IMR-90 (cell line): ENCODE measurements at regions not wholly inside any gene's neighbourhood (a gene's known extent, or its start where the extent isn't known, plus 50 kb on each side); places are given as distances from the start of the nearest gene placed in this dataset.

Source experiments
- ATAC-seq: fragments of 200-7000 bp; cut with Tn5 transposase; 2 replicates; pipeline ENCODE4 v1.9.1; 2020; ENCODE audit warnings: low read depth, mild to moderate bottlenecking, moderate library complexity
- BruUV-seq: library from RNA; stranded (reverse); fragments of 400-500 nt; replicated peaks from 2 replicates; lab custom pipeline; 2021; lab: Mats Ljungman, UMichigan
- CTCF ChIA-PET: fragments of 300-600 bp; formaldehyde crosslinking; extraction: SDS; loops from one replicate; lab custom pipeline; 2021; ENCODE audit warnings: antibody characterized with exemption; lab: Yijun Ruan, JAX
- POLR2A ChIA-PET: fragments of 300-600 bp; sonication (Branson Sonifier 250); formaldehyde crosslinking; loops from one replicate; lab custom pipeline; 2022; ENCODE audit warnings: antibody characterized with exemption; ENCODE audit not compliant: unreplicated experiment; lab: Charles Lee
- DNase-seq: peaks from one replicate; pipeline ENCODE4 v3.0.0; 2013
- H2AFZ ChIP-seq: replicated peaks from 2 replicates; pipeline ENCODE3; 2013; ENCODE audit warnings: low read length, mild to moderate bottlenecking; ENCODE audit not compliant: poor library complexity
- H2AK5ac ChIP-seq: 2 replicates; pipeline ENCODE4 v1.6.1; 2013; ENCODE audit warnings: low read depth, low read length, inconsistent platforms
- H2AK9ac ChIP-seq: replicated peaks from 2 replicates; pipeline ENCODE3; 2013; ENCODE audit warnings: mild to moderate bottlenecking, low read depth, low read length, moderate library complexity; ENCODE audit not compliant: poor library complexity
- H2BK120ac ChIP-seq: 2 replicates; pipeline ENCODE4 v1.6.1; 2013; ENCODE audit warnings: low read depth, low read length, inconsistent platforms
- H2BK15ac ChIP-seq: 3 replicates; pipeline ENCODE4 v1.6.1; 2013; ENCODE audit warnings: low read depth, low read length, inconsistent platforms
- H2BK20ac ChIP-seq: 2 replicates; pipeline ENCODE4 v1.6.1; 2013; ENCODE audit warnings: low read depth, mild to moderate bottlenecking, inconsistent platforms, low read length, moderate library complexity
- H2BK5ac ChIP-seq: 2 replicates; pipeline ENCODE4 v1.6.1; 2013; ENCODE audit warnings: mild to moderate bottlenecking, low read depth, low read length, inconsistent platforms; ENCODE audit not compliant: poor library complexity, severe bottlenecking
- H3K14ac ChIP-seq: replicated peaks from 2 replicates; pipeline ENCODE4 v1.6.1; 2013; ENCODE audit warnings: low read depth, low read length, inconsistent platforms
- H3K18ac ChIP-seq: 2 replicates; pipeline ENCODE4 v1.6.1; 2013; ENCODE audit warnings: low read depth, low read length, control low read depth
- H3K23ac ChIP-seq: 2 replicates; pipeline ENCODE4 v1.6.1; 2013; ENCODE audit warnings: low read depth, low read length, inconsistent platforms
- H3K27ac ChIP-seq: 2 replicates; pipeline ENCODE4 v1.5.1; 2013; ENCODE audit warnings: mild to moderate bottlenecking, control low read depth, low read length; ENCODE audit not compliant: insufficient read depth
- H3K27me3 ChIP-seq: 2 replicates; pipeline ENCODE4 v1.6.1; 2013; ENCODE audit warnings: low read length; ENCODE audit not compliant: control insufficient read depth, insufficient read depth
- H3K36me3 ChIP-seq: 2 replicates; pipeline ENCODE4 v1.6.1; 2013; ENCODE audit warnings: low read length, mixed read lengths; ENCODE audit not compliant: control insufficient read depth, insufficient read depth
- H3K4ac ChIP-seq: 2 replicates; pipeline ENCODE4 v1.6.1; 2013; ENCODE audit warnings: low read depth, low read length, inconsistent platforms
- H3K4me1 ChIP-seq: 2 replicates; pipeline ENCODE4 v1.6.1; 2013; ENCODE audit warnings: low read length, mixed read lengths; ENCODE audit not compliant: control insufficient read depth, insufficient read depth
- H3K4me2 ChIP-seq: 2 replicates; pipeline ENCODE4 v1.6.1; 2013; ENCODE audit warnings: low read depth, mild to moderate bottlenecking, control low read depth, low read length, moderate library complexity
- H3K4me3 ChIP-seq: 2 replicates; pipeline ENCODE4 v1.5.1; 2013; ENCODE audit warnings: low read depth, mild to moderate bottlenecking, control low read depth, low read length, moderate library complexity; ENCODE audit not compliant: insufficient read depth
- H3K56ac ChIP-seq: 2 replicates; pipeline ENCODE4 v1.6.1; 2013; ENCODE audit warnings: low read length, inconsistent platforms; ENCODE audit not compliant: insufficient read depth; ENCODE audit errors: extremely low read depth
- H3K79me1 ChIP-seq, 2 experiments: 2 replicates each; pipeline ENCODE4 v1.6.1; 2013; ENCODE audit warnings: low read length in 2 of 2, inconsistent platforms in 1 of 2, low read depth in 1 of 2
- H3K9ac ChIP-seq: 2 replicates; pipeline ENCODE4 v1.6.1; 2013; ENCODE audit warnings: low read depth, low read length, control low read depth
- H3K9me1 ChIP-seq: 2 replicates; pipeline ENCODE4 v1.6.1; 2013; ENCODE audit warnings: low read length, inconsistent platforms; ENCODE audit not compliant: insufficient read depth
- H3K9me3 ChIP-seq: 2 replicates; pipeline ENCODE4 v1.6.1; 2013; ENCODE audit warnings: low read length; ENCODE audit not compliant: control insufficient read depth, insufficient read depth
- H4K20me1 ChIP-seq: 2 replicates; pipeline ENCODE4 v1.6.1; 2013; ENCODE audit warnings: low read length, inconsistent platforms; ENCODE audit not compliant: insufficient read depth
- H4K5ac ChIP-seq: 2 replicates; pipeline ENCODE4 v1.6.1; 2013; ENCODE audit warnings: mild to moderate bottlenecking, low read depth, low read length, control low read depth
- H4K8ac ChIP-seq, 2 experiments: 2 replicates each; pipeline ENCODE4 v1.6.1; 2013; ENCODE audit warnings: low read depth in 2 of 2, low read length in 2 of 2, control low read depth in 1 of 2, inconsistent platforms in 1 of 2
- H4K91ac ChIP-seq: 2 replicates; pipeline ENCODE4 v1.6.1; 2013; ENCODE audit warnings: low read depth, low read length, inconsistent platforms; ENCODE audit not compliant: insufficient read depth
- ELK1 ChIP-seq: fragments of 150-350 bp; IDR thresholded peaks from 2 replicates; pipeline ENCODE4 v1.6.1; 2016; ENCODE audit warnings: low read depth, mild to moderate bottlenecking, low read length, moderate library complexity, borderline replicate concordance
- RCOR1 ChIP-seq: IDR thresholded peaks from 2 replicates; pipeline ENCODE4 v1.6.1; 2012; ENCODE audit warnings: mild to moderate bottlenecking, low read length, improper control_type of control experiment; ENCODE audit not compliant: insufficient replicate concordance
- WGBS, 2 experiments: methylation state at CpG; one replicate each; pipeline versions ENCODE4 v1.1.5 to v1.1.7; 2013; ENCODE audit warnings: missing lambda C conversion rate in 2 of 2; ENCODE audit not compliant: insufficient read length in 1 of 2; ENCODE audit errors: extremely low coverage in 2 of 2; 5-methylcytosine and 5-hydroxymethylcytosine counted together
- dilution Hi-C: fragments of 300-500 bp; cut with HindIII; formaldehyde crosslinking; loops from one replicate; pipeline ENCODE4 v1.14.3; 2018; ENCODE audit warnings: low sequenced_read_pairs; ENCODE audit not compliant: unreplicated experiment
- in situ Hi-C: fragments of 300-500 bp; cut with MboI; formaldehyde crosslinking; loops from 3 replicates; pipeline ENCODE4 v1.14.3; 2019; ENCODE audit warnings: low sequenced_read_pairs, inconsistent platforms, mixed read lengths
- intact Hi-C: fragments of 100-400 bp; cut with micrococcal nuclease; formaldehyde crosslinking; loops from 2 replicates; pipeline ENCODE4 v1.10.0; 2022

GRCh38 chr7:125154930-125155329 is 225.3 kb upstream of the POT1 start:
- in situ Hi-C loops, result no loop called here
- H3K9ac ChIP-seq, result no peak overlapping the region
- no peak overlapping the region for H2BK5ac ChIP-seq
- H3K9me3 ChIP-seq, result no peaks in the 10 kb centered on the region
- no peak overlapping the region for H3K56ac ChIP-seq
- no peak overlapping the region for H4K91ac ChIP-seq
- H3K23ac ChIP-seq, result no peak overlapping the region
- dilution Hi-C loops, result no loop called here
- no peak overlapping the region for H2AFZ ChIP-seq
- H4K5ac ChIP-seq, result no peak overlapping the region
- H4K20me1 ChIP-seq, result no peaks in the 10 kb centered on the region
- H3K27me3 ChIP-seq, result no peaks in the 10 kb centered on the region
- no peak overlapping the region for H4K8ac ChIP-seq
- no peak overlapping the region for H3K18ac ChIP-seq
- H3K9me1 ChIP-seq, result no peaks in the 10 kb centered on the region
- no peak overlapping the region for H3K4ac ChIP-seq
- H3K4me1 ChIP-seq, result no peaks in the 10 kb centered on the region
- BruUV-seq, result no TSS peak
- WGBS, 2 experiments, result no CpG with 5 or more reads among the region's 1 CpG
- no peak overlapping the region for H3K4me2 ChIP-seq
- POLR2A ChIA-PET, result no interaction called here
- CTCF ChIA-PET, result no interaction called here
- intact Hi-C loops, result no loop called here
- no peaks in the 10 kb centered on the region for H3K36me3 ChIP-seq
- H2AK5ac ChIP-seq, result no peak overlapping the region
- H2BK20ac ChIP-seq, result no peak overlapping the region
- DNase-seq (no peak), ATAC-seq (no peak)
- H2AK9ac ChIP-seq, result no peak overlapping the region
- no peak overlapping the region for H3K4me3 ChIP-seq
- no peak overlapping the region for H3K27ac ChIP-seq
- no peak overlapping the region for H2BK120ac ChIP-seq
- no peak overlapping the region for H2BK15ac ChIP-seq
- TF ChIP-seq ELK1, result no peak
- no peak for TF ChIP-seq RCOR1
- no peak overlapping the region for H3K14ac ChIP-seq
- no peaks in the 10 kb centered on the region for H3K79me1 ChIP-seq
